ENCODE measurements at regions not wholly inside any gene's neighbourhood (a gene's known extent, or its start where the extent isn't known, plus 50 kb on each side); places are given as distances from the start of the nearest gene placed in this dataset.

- no peak for DNase-seq (ENCODE audit: low read depth in 2 of 2)
Measured at GRCh38 chr4:135705343-135705742, 1503.8 kb upstream of the PABPC4L start.

GRCh38 chr4:135694066-135694465, 1492.5 kb upstream of the PABPC4L start:
- no peak for DNase-seq (ENCODE audit: low read depth in 2 of 2)

GRCh38 chr4:135684001-135684400, 1482.4 kb upstream of the PABPC4L start:
- DNase-seq (ENCODE audit: low read depth in 2 of 2), result no peak

GRCh38 chr4:135672202-135672601, 1470.6 kb upstream of the PABPC4L start:
- DNase-seq (ENCODE audit: low read depth in 2 of 2), result no peak

DNA sequence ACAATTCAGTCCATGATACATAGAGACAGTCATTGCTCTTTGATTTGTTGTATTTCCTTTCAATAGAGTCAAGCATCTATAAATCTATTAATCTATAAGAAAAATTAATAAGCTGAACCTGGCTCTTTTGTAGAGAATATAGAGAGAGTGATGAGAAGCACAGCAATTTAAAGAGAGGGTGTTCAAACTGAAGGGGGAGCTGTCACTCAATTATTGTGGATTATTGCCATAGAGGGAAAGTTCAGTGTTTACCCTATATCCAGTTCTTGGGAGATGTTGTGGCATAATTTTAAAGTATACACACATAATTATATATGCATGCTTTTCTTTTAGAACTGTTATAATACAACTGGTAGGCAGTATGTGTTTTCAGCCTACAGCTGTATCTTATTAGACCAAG, 1469.0 kb upstream of the PABPC4L start:
- DNase-seq (ENCODE audit: low read depth in 2 of 2), result no peak
